ENCODE measurements at regions not wholly inside any gene's neighbourhood (a gene's known extent, or its start where the extent isn't known, plus 50 kb on each side); places are given as distances from the start of the nearest gene placed in this dataset.

GRCh38 chr2:239897596-239898235 lies 127.4 kb downstream of the NDUFA10 start:
- TF ChIP-seq CTCF (conservative IDR thresholded peaks at IDR 0.05; ENCODE audit: low read depth in 2 of 2) (no peak), EZH2 (IDR thresholded peaks at IDR 0.05; ENCODE audit: low read depth, unreplicated experiment) (no peak), ETS1 (IDR thresholded peaks at IDR 0.05) (no peak), REST (IDR thresholded peaks at IDR 0.05; ENCODE audit: unreplicated experiment) (no peak), ZNF114 (CRISPR knock-in tag; IDR thresholded peaks at IDR 0.05) (no peak), POLR2AphosphoS5 (IDR thresholded peaks at IDR 0.05; ENCODE audit: low read depth) (no peak), EZH2phosphoT487 (IDR thresholded peaks at IDR 0.05; ENCODE audit: unreplicated experiment) (no peak), ZNF331 (CRISPR knock-in tag; IDR thresholded peaks at IDR 0.05; ENCODE audit: low read depth) (no peak), JUNB (IDR thresholded peaks at IDR 0.05; ENCODE audit: unreplicated experiment) (no peak)
